DMS 273 (cell line): ENCODE measurements at regions not wholly inside any gene's neighbourhood (a gene's known extent, or its start where the extent isn't known, plus 50 kb on each side); places are given as distances from the start of the nearest gene placed in this dataset.
A peak's percentile ranks its signal among the peaks of the same experiment; 100 is the strongest.
"Not testable (repeated sequence)": the region's sequence is repeated elsewhere in the genome, so short reads cannot be mapped to it uniquely, and the experiment has no call there.

Experiments
- DNase-seq: peaks from one replicate; lab custom pipeline; 2025; ENCODE audit not compliant: unreplicated experiment; lab: John Stamatoyannopoulos, UW

GRCh38 chr4:129852434-129852833 is 756.5 kb downstream of the C4orf33 start:
- no peak for DNase-seq

DNA sequence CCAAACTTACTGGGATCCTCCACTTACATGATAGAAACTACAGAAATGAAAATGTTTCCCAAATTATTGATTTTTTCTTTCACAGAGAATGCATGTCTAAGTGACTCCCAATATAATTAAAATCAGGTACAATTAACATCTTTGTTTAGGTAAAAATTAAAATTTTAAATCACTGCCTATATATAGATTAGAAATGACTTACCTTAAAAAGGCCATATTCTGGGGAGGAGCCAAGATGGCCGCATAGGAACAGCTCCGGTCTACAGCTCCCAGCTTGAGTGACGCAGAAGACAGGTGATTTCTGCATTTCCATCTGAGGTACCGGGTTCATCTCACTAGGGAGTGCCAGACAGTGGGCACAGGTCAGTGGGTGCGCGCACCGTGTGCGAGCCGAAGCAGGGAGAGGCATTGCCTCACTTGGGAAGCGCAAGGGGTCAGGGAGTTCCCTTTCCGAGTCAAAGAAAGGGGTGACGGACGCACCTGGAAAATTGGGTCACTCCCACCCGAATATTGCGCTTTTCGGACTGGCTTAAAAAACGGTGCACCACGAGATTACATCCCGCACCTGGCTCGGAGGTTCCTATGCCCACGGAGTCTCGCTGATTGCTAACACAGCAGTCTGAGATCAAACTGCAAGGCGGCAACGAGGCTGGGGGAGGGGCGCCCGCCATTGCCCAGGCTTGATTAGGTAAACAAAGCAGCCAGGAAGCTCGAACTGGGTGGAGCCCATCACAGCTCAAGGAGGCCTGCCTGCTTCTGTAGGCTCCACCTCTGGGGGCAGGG is 757.9 kb downstream of the C4orf33 start:
- DNase-seq, result not testable (repeated sequence)

DNA sequence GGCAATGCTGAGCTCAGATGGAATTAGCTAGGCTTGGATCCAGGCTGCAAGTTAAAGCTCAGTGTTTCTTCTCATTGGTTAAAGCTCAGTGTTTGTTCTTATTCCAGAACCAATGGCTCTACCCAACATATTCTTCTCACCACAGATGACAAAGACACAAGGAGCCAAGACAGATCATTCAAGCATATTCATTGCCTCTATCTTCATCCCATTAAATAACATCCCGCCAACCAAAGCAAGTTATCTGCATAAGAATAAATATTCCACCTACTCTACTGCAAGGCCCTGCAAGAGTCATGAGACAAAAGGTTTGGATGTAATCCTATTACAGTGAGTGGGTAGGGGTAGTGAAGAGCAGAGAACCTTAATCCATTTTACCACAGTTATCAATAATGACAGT is 766.5 kb downstream of the C4orf33 start:
- no peak for DNase-seq

DNA sequence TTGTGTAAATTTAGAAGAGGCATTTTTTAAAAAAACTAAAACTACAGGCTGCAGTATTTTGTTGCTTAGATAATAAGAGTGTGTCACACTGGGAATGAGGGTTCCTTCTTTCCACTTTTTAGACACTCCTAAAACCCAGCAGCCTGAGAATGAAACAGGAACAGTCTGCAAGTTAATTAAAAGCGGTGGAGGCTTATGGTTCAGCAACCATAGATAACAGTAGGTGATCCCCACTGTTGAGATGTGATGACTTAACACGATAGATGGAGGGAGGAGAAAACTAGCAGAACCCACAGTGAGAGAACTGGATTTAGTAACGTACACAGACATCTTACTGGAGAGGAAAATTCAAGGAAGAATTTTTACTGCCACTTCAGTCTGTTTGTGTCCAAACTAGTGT is 767.3 kb downstream of the C4orf33 start:
- DNase-seq, result no peak

GRCh38 chr4:129883996-129884395 is 788.0 kb downstream of the C4orf33 start:
- DNase-seq, result no peak

- DNase-seq, result no peak
Measured at GRCh38 chr4:129897111-129897510, 801.2 kb downstream of the C4orf33 start.

DNA sequence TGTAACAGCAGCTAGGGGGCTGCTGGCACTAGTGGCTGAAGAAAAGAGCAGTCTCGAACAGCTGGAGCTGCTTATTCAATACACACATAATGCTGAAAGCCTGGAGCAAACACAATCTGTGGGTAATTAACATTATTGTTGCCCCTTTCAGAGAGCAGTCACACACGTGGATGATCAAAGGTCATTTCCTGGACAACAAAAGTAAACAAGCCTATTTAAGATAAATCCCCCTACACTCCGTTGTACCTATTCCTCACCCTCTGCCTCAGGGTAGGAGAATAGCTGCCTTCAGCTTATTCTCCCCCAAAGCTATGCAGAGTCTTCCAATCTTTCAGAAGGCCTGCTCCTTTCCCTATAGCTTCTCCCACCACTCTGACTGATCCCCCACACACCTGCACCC is 803.9 kb downstream of the C4orf33 start:
- no peak for DNase-seq

- DNase-seq, result no peak
Measured at GRCh38 chr4:129900430-129900953, 804.5 kb downstream of the C4orf33 start.

GRCh38 chr4:129901205-129901604 is 805.3 kb downstream of the C4orf33 start:
- no peak for DNase-seq

GRCh38 chr4:129903861-129904260 is 807.9 kb downstream of the C4orf33 start:
- no peak for DNase-seq

- no peak for DNase-seq
Measured at GRCh38 chr4:129905256-129905655, 809.3 kb downstream of the C4orf33 start.

DNA sequence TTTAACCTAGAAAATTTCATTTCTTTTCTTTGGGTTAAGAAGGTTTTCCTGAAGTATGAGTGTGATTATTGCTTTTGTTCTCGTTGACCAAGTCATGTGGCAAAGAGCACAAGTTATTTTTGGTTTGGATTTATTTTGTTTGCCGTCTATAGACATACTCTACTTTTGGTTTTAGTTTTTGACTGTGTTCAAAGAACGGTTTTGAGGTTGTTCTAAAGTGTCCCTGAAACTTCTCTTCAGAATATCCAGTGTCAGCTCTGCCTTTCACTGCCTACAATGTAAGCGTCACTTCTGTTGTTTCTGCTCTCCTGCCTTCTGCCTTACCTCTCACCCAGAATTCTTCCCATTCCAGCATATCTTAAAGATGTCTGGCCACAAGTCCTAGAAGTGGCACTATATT is 812.2 kb downstream of the C4orf33 start:
- no peak for DNase-seq

DNA sequence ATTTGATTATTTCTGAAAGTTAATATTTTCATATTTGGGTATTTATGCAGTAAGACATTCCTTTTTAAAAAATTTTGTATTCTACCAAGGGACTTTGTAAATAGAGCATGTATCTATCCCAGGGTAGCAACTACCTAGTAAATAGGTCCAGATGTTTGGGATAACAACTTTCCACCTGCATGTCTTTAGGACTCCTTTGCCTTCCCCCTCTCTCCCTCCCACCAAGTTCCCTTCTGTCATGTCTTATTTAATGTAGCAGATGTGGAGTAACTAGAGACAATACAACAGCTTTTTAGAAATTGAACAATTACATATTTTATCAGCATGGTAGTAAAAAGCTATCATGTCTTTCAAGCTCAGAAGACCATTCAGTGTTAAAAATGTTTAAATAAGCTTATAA is 821.0 kb downstream of the C4orf33 start:
- DNase-seq, result no peak

DNA sequence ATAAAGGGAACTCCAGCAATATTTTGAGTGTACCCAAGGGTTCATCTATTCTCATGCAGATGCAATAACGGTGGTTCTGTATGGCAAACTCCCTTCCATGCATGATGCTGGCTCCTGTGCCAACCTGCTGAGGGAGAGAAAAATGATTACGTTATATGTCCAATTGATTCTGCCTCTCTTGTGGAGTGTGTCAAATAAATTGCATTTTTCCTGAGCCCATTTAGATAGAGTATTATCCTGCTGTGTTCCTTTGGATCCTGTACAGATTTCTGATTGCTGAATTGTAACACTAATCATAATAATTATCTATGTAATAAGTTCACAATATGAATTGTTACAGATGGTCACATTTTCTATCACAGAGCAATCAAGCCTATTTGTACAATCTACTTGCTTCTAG is 821.7 kb downstream of the C4orf33 start:
- no peak for DNase-seq

DNA sequence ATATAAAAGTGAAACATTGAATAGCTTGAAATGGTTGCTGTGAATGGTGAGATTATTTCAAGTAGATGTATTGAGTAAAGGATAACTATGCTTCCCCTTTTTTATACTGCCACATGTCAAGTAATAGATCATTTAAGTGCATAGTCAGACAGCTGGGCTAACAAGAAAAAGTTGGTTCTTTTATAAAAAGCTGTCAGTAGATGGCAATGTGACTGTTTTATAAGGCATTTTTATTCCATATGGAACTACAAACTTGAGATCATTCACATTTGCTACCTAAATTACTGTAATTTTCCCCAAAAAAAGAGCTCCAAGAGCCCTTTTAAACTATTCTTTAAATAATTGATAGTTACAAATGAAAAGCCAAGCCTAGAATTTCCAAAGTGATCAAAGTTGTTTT is 831.0 kb downstream of the C4orf33 start:
- peak; percentile 7 for DNase-seq

- peak; percentile 17 for DNase-seq
Measured at GRCh38 chr4:129929052-129929451, 833.1 kb downstream of the C4orf33 start.

DNA sequence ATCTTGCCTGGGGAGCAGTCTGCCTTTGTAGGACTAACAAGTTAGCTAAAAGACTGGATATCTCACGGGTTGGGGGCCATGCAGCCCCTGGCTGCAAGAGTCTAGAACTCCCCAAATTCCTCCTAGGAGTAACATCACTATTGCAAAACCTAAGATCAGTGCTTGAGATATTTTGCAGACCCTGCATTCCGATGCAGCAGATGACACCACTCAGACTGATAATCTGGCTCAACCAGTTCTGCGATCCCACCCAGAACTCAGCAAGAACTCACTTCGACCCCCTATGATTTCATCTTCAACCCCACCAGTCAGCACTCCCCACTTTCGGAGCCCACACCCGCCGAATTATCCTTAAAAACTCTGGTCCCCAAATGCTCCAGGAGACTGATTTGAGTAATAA is 834.0 kb downstream of the C4orf33 start:
- no peak for DNase-seq

- no peak for DNase-seq
Measured at GRCh38 chr4:129950217-129950616, 854.3 kb downstream of the C4orf33 start.

DNA sequence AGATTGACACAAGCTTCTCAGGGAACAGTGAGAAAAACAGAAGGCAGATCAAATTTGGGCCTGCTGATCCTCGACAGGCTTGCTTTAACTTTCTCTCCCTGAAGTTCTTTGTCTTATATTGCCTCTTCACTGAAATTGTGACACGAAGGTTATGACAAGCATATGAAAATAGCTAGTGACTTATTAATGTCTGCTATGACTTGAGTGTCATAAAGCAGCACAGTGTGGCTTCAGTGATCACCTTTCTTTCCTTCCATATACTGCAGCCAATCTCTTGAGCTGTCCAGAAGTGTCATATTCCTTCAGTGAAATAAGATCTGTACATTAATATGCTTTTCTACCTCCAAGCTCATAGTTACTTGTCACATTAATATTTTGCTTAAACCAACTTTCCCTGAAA is 870.2 kb downstream of the C4orf33 start:
- no peak for DNase-seq

- DNase-seq, result no peak
Measured at GRCh38 chr4:129968366-129968765, 872.4 kb downstream of the C4orf33 start.

- DNase-seq, result no peak
Measured at GRCh38 chr4:129968778-129969177, 872.8 kb downstream of the C4orf33 start.

- DNase-seq, result no peak
Measured at GRCh38 chr4:129970801-129971200, 874.8 kb downstream of the C4orf33 start.

DNA sequence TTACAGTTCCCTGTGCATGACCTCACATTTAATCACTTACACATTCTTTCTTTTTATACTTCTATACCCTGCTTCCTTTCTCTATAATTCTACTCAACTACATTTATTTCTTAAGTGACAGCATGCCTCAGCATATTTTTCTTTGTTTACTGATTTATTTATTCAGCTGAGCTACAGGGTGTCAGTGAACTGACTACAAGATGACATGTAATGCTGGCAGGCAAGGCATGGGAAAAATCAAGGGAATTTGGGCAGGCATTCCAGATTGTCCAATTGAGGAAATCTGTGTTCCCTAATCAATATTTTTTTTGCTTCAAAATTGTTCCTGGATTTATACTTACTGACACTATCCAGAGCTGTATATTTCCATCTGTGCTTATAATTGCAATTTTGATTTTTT is 875.5 kb downstream of the C4orf33 start:
- DNase-seq, result no peak
